ENCODE measurements at regions not wholly inside any gene's neighbourhood (a gene's known extent, or its start where the extent isn't known, plus 50 kb on each side); places are given as distances from the start of the nearest gene placed in this dataset.

- Histone ChIP-seq H4K20me1 (ENCODE audit: insufficient read depth, low read length) (no peaks in the 10 kb centered on the region), H3K9me2 (ENCODE audit: insufficient read depth, low read length) (no peaks in the 10 kb centered on the region), H3K36me3 (ENCODE audit: insufficient read depth, low read length) (no peaks in the 10 kb centered on the region), H3K4me1 (ENCODE audit: insufficient read depth, low read length, poor library complexity, severe bottlenecking) (no peaks in the 10 kb centered on the region), H3K79me2 (ENCODE audit: insufficient read depth, low read depth, low read length) (no peaks in the 10 kb centered on the region), H3K27ac (ENCODE audit: low read depth, low read length, poor library complexity, severe bottlenecking) (no peak overlapping the region), H2AFZ (ENCODE audit: low read length) (no peak overlapping the region), H3K4me2 (ENCODE audit: low read length) (no peak overlapping the region), H3K4me3 (ENCODE audit: low read depth, low read length, poor library complexity, severe bottlenecking) (no peak overlapping the region), H3K9me3 (ENCODE audit: low read length) (no peaks in the 10 kb centered on the region)
- CTCF ChIA-PET (ENCODE audit: unreplicated experiment): no interaction called here
- TF ChIP-seq CTCF (conservative IDR thresholded peaks at IDR 0.05; ENCODE audit: low read length) (no peak), EZH2phosphoT487 (IDR thresholded peaks at IDR 0.05; ENCODE audit: borderline replicate concordance, low read depth, low read length) (no peak)
- POLR2A ChIA-PET: interaction anchor here (0.6 kb wide), 1 partner anchor 1731 kb away, joined by 3 read pairs; no protein-coding TSS in a partner anchor
- no TSS peak for BruUV-seq (replicated peaks)
- intact Hi-C loops (cut with micrococcal nuclease; ENCODE audit: unreplicated experiment): no loop called here
- no peak for DNase-seq (ENCODE audit: low spot score)
These were observed 698.0 kb upstream of the WWC1 start for GRCh38 chr5:167593329-167594060.

- no TSS peak for BruUV-seq (replicated peaks)
- H4K20me1 ChIP-seq (ENCODE audit: insufficient read depth, low read length): no peaks in the 10 kb centered on the region
- no peaks in the 10 kb centered on the region for H3K4me1 ChIP-seq (ENCODE audit: insufficient read depth, low read length, poor library complexity, severe bottlenecking)
- no peak overlapping the region for H3K4me2 ChIP-seq (ENCODE audit: low read length)
- POLR2A ChIA-PET: interaction anchor here (0.6 kb wide), 1 partner anchor 1732 kb away, joined by 3 read pairs; no protein-coding TSS in a partner anchor
- no peaks in the 10 kb centered on the region for H3K36me3 ChIP-seq (ENCODE audit: insufficient read depth, low read length)
- H2AFZ ChIP-seq (ENCODE audit: low read length): no peak overlapping the region
- intact Hi-C loops (cut with micrococcal nuclease; ENCODE audit: unreplicated experiment): no loop called here
- no peak for DNase-seq (ENCODE audit: low spot score)
- H3K9me3 ChIP-seq (ENCODE audit: low read length): no peaks in the 10 kb centered on the region
- CTCF ChIA-PET (ENCODE audit: unreplicated experiment): no interaction called here
- TF ChIP-seq EZH2phosphoT487 (IDR thresholded peaks at IDR 0.05; ENCODE audit: borderline replicate concordance, low read depth, low read length): no peak
- TF ChIP-seq CTCF (conservative IDR thresholded peaks at IDR 0.05; ENCODE audit: low read length): no peak
- H3K9me2 ChIP-seq (ENCODE audit: insufficient read depth, low read length): no peaks in the 10 kb centered on the region
- H3K79me2 ChIP-seq (ENCODE audit: insufficient read depth, low read depth, low read length): no peaks in the 10 kb centered on the region
- H3K27ac ChIP-seq (ENCODE audit: low read depth, low read length, poor library complexity, severe bottlenecking): no peak overlapping the region
- no peak overlapping the region for H3K4me3 ChIP-seq (ENCODE audit: low read depth, low read length, poor library complexity, severe bottlenecking)
These were observed 697.4 kb upstream of the WWC1 start for GRCh38 chr5:167594061-167594435.

- no peaks in the 10 kb centered on the region for H4K20me1 ChIP-seq (ENCODE audit: insufficient read depth, low read length)
- BruUV-seq (replicated peaks): no TSS peak
- no peak for TF ChIP-seq EZH2phosphoT487 (IDR thresholded peaks at IDR 0.05; ENCODE audit: borderline replicate concordance, low read depth, low read length)
- TF ChIP-seq CTCF (conservative IDR thresholded peaks at IDR 0.05; ENCODE audit: low read length): no peak
These were observed 696.7 kb upstream of the WWC1 start for GRCh38 chr5:167594750-167595149.

More at GRCh38 chr5:167594750-167595149, 696.7 kb upstream of the WWC1 start:
- H3K79me2 ChIP-seq (ENCODE audit: insufficient read depth, low read depth, low read length): no peaks in the 10 kb centered on the region
- no peak overlapping the region for H3K4me2 ChIP-seq (ENCODE audit: low read length)
- no peaks in the 10 kb centered on the region for H3K9me2 ChIP-seq (ENCODE audit: insufficient read depth, low read length)
- no peak overlapping the region for H3K4me3 ChIP-seq (ENCODE audit: low read depth, low read length, poor library complexity, severe bottlenecking)
- H3K4me1 ChIP-seq (ENCODE audit: insufficient read depth, low read length, poor library complexity, severe bottlenecking): no peaks in the 10 kb centered on the region
- DNase-seq (ENCODE audit: low spot score): no peak
- H3K36me3 ChIP-seq (ENCODE audit: insufficient read depth, low read length): no peaks in the 10 kb centered on the region
- CTCF ChIA-PET (ENCODE audit: unreplicated experiment): no interaction called here
- POLR2A ChIA-PET: no interaction called here
- no peak overlapping the region for H3K27ac ChIP-seq (ENCODE audit: low read depth, low read length, poor library complexity, severe bottlenecking)
- H3K9me3 ChIP-seq (ENCODE audit: low read length): no peaks in the 10 kb centered on the region
- intact Hi-C loops (cut with micrococcal nuclease; ENCODE audit: unreplicated experiment): no loop called here
- H2AFZ ChIP-seq (ENCODE audit: low read length): no peak overlapping the region
